Hematopoietic multipotent progenitor cell treated with erythropoietin and hydrocortisone succinate and interleukin-3 and kit ligand, for 6 days (in vitro differentiated cells): ENCODE measurements at regions not wholly inside any gene's neighbourhood (a gene's known extent, or its start where the extent isn't known, plus 50 kb on each side); places are given as distances from the start of the nearest gene placed in this dataset.

ENCODE experiments used
- DNase-seq: peaks from one replicate; pipeline ENCODE4 v3.0.0-alpha.2; 2015

GRCh38 chr2:12032975-12033374 is 286.5 kb downstream of the LPIN1 start:
- DNase-seq: no peak

- DNase-seq: no peak
Observed at GRCh38 chr2:12033494-12033893, 287.1 kb downstream of the LPIN1 start.

DNA sequence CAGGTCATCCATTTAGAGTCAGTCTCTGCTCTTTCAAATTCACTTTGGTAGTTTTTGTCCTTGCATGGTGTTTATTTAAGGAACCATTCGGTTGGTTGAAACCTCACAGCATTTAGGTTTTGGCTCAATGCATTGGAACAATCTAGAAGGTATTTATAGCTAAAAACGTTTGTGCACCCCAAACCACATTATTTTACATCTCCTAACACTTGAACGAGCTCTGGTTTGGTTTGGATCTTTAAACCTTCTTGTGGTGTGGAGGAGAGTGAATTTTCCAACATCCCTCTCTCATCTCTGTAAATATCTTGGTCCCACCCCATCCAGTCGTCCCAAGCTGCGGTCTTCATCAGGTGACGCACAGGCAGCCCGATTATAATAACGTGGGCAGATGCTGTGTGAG is 287.9 kb downstream of the LPIN1 start:
- DNase-seq: no peak

DNA sequence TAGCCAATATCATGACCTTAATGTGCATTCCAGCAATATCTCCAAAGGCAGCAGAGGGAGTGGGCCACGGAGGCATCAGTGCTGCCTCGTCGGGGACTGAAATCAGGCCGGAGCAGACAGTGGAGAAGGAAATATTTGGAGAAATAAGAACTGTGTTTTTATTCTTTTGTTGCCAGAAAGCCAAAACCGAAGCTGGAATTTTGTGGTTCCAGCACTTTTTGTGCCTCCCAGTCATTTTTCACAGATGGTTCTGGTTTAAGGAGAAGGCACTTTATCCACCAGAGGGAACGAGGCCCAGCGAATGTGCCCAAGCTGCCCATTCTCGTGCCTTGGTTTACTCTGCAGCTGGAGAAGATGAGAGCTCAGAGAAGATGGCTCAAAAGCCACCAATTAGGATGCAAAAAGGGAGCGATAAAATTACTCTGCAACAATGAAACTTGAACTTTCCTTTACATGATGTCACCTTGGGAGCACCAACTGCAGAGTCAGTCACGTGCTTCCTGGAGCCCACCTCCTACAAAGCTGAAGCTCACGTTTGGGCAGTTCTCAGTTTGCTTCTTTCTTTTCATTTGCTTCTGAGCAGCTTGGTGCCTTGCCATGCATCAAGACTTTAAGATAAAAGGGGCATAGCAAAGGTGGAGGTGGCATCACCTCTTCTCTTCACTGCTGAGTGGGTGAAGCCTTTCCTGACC is 288.7 kb downstream of the LPIN1 start:
- no peak for DNase-seq

GRCh38 chr2:12035956-12036639 is 289.7 kb downstream of the LPIN1 start:
- no peak for DNase-seq

DNA sequence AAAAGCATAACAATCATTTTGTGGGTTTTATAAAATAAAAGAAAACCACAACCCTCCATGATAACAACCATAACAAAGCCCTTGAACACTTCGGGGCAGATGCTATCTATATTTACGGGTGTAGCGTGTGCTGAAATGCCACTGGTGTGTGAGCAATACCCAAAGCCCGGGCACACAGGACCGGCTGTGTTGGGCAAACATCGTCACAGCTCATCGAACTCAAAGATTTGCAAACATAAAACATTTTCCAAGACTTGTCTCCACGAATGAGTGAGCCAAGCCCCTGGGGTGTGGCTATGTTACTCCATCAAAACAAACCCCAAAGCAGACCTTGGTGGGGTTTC is 290.2 kb downstream of the LPIN1 start:
- DNase-seq: no peak

GRCh38 chr2:12037301-12037700 is 290.9 kb downstream of the LPIN1 start:
- DNase-seq: no peak

- DNase-seq: no peak
Observed at GRCh38 chr2:12041236-12041635, 294.8 kb downstream of the LPIN1 start.

- no peak for DNase-seq
Observed at GRCh38 chr2:12043131-12043530, 296.7 kb downstream of the LPIN1 start.

DNA sequence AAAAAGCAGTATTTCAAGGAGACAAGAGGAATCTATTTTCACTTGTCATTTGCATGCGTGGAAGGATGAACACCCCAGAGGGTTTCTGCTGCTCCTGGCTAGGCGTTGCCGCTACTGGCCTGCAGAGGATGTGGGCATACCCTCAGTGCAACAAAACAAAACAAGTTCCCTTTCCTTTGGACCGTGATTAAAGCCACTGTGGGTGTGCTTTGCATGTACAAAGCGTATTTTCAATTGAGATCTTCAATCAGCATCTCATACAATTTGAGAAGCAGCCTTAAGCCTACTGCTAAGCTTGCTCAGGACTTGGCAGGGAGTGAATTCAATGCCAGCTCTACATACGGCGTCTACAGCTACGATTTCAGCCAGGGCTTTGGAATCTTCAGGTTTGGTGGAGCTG is 298.4 kb downstream of the LPIN1 start:
- peak; percentile 43 for DNase-seq

- no peak for DNase-seq
Observed at GRCh38 chr2:12045864-12046291, 299.4 kb downstream of the LPIN1 start.

DNA sequence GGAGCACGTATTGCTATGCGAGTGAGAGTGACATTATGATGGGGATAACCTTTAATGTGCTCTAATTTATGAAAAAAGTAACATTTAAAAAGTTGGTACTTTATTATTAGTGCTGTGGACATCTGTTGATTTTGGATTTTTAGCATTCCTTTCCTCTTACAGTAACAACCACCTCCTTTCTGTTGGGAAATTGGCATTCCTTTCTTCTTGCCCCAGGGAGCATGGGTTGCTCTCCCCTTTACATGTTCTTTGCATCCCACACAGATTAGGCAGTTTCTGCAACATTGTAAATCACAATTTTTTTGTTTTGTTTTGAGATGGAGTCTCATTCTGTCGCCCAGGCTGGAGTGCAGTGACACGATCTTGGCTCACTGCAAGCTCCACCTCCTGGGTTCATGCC is 300.2 kb downstream of the LPIN1 start:
- no peak for DNase-seq

DNA sequence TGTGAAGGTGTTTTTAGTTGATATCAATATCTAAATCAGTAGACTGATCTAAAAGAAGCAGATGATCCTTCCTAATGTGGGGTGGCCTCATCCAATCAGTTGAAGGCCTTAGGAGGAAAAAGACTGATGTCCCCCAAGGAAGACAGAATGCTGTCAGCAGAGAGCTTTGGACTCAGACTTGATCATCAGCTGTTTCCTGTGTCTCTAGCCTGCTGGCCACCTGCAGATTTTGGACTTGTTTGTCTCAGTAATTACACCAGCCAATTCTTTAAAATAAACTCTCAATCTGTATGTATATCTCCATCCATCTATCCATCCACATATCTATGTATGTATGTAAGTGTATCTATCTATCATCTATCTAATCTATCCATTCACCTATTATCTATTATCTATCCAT is 301.3 kb downstream of the LPIN1 start:
- no peak for DNase-seq

GRCh38 chr2:12048550-12048949 is 302.1 kb downstream of the LPIN1 start:
- DNase-seq: peak; percentile 56

- peak; percentile 67 for DNase-seq
Observed at GRCh38 chr2:12050396-12050795, 304.0 kb downstream of the LPIN1 start.

DNA sequence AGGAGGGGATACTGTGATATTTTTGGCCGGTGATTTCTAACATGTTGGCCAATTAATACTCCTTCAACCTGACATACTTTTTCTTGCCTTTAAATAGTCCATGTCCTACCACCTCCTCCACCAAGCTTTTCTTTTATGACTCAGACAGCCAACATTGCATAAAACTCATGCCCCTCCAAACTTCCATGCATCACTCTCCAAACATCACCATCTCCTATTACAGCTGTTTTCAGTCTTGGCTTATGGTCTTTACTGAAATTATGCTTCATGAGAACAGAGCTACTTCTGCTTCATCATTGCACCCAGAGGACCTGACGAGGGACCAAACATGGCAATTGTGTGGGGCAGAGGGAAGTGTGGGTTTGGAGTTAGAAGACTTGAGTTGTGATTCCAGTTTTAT is 305.4 kb downstream of the LPIN1 start:
- DNase-seq: no peak

- DNase-seq: no peak
Observed at GRCh38 chr2:12052796-12053195, 306.4 kb downstream of the LPIN1 start.

- DNase-seq: no peak
Observed at GRCh38 chr2:12054956-12055618, 308.7 kb downstream of the LPIN1 start.

DNA sequence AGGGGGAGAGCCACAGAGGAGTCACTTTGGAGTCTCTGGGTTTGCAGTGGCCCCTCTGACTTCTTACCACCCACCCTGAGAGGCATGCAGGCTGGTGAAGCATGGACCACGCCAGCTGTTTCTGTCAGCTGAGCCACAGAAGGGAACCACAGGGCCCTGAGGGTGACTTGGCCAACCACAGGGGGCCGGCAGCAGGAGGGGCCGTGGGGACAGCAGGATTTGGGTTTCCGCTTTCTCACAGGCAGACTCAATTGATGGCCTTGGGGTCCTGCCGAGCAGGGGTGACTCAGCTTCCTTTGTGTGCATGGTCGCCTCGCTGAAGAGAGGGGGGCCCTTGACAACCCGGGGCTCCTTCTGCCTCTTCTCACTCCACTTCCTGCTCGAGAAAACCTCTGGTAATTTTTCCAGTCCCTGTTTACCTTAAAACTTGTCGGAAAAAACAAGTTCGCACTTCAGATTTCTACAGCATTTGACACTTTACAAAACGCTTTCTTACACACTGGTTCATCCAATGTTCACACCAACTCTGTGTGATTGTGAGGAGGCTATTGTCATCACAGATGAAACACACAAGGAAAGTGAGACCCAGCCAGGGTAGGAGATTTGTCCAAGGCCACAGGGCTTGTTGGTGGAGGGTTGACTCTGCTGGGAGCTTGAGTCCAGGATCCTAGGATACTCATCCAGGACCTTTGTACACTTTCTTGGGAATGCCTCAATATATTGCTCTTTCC is 311.2 kb downstream of the LPIN1 start:
- peak; percentile 80 for DNase-seq

- DNase-seq: peak; percentile 40
Observed at GRCh38 chr2:12059616-12060441, 313.4 kb downstream of the LPIN1 start.

- DNase-seq: no peak
Observed at GRCh38 chr2:12060886-12061285, 314.5 kb downstream of the LPIN1 start.

- DNase-seq: no peak
Observed at GRCh38 chr2:12061286-12062052, 315.0 kb downstream of the LPIN1 start.
